ENCODE measurements at regions not wholly inside any gene's neighbourhood (a gene's known extent, or its start where the extent isn't known, plus 50 kb on each side); places are given as distances from the start of the nearest gene placed in this dataset.

DNA sequence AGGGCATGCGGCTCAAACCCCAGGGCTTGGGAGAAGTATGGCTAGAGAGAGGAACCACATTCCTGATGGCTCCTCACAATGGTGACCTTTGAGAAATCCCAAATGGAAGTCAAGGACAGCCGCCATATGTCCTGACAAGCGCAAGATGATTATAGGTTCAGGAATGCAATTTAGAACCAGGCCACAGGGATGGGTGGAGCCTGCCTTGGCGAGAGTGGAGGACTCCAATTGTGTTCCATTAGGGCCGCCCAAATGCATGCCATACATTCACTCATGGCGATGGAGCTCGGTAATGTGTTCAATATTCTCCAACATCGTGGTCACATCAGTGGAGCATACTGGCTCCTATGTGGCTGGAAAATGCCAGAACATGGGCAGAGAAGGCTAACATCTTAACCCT, 662.9 kb upstream of the ID2 start:
- TF ChIP-seq, protein P1, sequence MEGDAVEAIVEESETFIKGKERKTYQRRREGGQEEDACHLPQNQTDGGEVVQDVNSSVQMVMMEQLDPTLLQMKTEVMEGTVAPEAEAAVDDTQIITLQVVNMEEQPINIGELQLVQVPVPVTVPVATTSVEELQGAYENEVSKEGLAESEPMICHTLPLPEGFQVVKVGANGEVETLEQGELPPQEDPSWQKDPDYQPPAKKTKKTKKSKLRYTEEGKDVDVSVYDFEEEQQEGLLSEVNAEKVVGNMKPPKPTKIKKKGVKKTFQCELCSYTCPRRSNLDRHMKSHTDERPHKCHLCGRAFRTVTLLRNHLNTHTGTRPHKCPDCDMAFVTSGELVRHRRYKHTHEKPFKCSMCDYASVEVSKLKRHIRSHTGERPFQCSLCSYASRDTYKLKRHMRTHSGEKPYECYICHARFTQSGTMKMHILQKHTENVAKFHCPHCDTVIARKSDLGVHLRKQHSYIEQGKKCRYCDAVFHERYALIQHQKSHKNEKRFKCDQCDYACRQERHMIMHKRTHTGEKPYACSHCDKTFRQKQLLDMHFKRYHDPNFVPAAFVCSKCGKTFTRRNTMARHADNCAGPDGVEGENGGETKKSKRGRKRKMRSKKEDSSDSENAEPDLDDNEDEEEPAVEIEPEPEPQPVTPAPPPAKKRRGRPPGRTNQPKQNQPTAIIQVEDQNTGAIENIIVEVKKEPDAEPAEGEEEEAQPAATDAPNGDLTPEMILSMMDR (IDR thresholded peaks at IDR 0.05; ENCODE audit: low read length) = no peak
- TF ChIP-seq EZH2 (optimal IDR thresholded peaks at IDR 0.05; ENCODE audit: low read depth, low read length) = no peak
- no peak for TF ChIP-seq EZH2phosphoT487 (IDR thresholded peaks at IDR 0.05; ENCODE audit: low read length)
